ENCODE measurements at regions not wholly inside any gene's neighbourhood (a gene's known extent, or its start where the extent isn't known, plus 50 kb on each side); places are given as distances from the start of the nearest gene placed in this dataset.
A peak's percentile ranks its signal among the peaks of the same experiment; 100 is the strongest.

DNA sequence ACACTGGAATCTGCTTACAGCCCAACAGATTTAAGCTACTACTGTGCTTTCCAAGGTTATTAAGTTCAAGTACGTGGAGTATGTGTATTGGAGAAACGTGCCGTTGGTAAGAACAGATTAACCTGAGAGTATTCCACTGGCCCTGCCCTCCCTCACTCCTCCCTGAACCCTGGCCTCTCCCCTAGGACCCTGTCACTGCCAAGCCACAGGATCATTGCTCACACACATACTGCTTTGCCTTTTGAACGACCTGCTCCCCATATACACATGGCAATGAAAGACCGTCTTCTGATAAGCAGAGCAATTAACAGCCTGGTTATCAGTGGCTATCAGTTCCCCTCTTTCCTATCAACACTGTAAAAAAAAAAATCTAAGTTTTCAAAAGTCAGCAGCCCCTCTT, 458.9 kb upstream of the DYNLRB2 start:
- no peak for DNase-seq (ENCODE audit: low spot score)

DNA sequence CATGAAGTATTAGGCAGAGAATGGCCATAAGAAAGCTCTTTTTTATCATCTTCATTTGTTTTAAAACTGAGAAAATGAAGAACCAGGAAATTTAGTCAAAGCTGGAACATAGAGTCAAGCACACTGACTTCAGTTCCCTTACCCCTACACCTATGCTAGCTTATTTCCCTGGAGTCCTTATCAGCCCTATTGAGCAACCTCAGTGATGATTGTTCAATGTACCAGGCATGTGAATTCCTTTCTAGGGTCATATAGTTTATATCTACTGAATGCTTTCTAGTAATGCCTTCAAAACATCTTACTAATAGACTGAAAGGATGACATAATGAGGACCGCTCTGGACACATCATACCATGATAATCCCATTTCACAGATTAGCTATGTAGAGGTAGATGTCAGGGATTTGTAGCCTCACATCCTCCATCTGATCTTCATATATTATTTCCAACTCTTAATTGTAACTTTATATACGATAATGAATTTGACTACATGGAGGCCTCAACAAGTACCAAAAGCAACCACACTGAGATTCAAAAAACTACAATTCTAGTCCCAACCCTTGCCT, 460.4 kb upstream of the DYNLRB2 start:
- no peak for DNase-seq (ENCODE audit: low spot score)

DNA sequence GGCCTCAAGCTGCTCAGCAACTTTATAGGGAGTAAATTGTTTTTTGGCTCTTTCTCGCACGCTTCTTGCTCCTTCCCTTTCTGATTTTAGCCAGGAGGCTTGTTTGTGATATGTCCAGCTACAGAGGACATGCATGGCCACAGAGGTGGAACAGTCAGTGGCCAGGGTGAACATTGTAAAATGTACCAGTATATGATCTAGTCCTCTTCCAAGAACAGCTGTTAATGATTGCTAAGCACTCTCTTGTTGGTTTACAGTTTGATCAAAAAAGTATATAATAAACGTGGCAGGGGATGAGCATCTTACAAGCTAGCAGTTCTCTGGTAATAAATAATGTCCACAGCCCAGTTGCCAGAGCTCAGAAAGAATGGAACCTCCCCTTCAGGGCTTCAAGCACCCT, 461.7 kb upstream of the DYNLRB2 start:
- no peak for DNase-seq (ENCODE audit: low spot score)

DNA sequence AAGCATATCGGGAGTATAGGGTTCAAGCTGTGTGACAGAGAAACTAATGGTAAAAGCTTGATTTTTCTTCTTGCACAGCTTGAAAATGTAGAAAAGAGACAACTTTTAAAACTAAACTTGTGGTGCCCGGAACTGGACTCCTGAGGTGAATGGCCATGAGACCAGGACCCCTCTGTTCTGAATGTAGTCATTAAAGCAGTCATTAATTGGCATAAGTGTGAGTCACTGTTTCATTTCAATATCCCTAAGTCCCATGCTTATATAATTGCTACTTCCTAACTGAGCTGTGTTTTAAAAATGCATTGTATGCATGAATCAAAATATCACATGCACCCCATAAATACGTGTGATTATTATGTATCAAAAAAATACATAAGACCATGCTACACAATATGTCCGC, 463.1 kb upstream of the DYNLRB2 start:
- no peak for DNase-seq (ENCODE audit: low spot score)

DNA sequence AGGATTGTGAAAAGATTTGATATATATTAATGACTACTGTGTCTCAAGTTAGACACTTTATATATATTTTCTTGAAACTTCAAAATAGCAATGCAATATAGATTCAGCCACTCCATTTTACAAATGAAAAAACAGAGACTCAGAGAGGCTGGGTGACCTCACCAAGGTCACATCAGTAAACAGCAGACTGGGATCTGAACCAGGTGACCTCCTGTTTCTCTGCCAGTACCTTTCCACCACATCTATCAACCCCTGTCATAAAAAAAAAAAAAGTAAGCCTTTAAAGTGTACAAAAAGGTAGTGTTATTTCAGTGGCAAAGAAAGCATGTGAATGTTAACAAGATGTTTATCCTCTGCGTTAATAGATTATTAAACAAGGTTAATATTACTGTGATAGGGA, 466.5 kb upstream of the DYNLRB2 start:
- DNase-seq (ENCODE audit: low spot score), result no peak

DNA sequence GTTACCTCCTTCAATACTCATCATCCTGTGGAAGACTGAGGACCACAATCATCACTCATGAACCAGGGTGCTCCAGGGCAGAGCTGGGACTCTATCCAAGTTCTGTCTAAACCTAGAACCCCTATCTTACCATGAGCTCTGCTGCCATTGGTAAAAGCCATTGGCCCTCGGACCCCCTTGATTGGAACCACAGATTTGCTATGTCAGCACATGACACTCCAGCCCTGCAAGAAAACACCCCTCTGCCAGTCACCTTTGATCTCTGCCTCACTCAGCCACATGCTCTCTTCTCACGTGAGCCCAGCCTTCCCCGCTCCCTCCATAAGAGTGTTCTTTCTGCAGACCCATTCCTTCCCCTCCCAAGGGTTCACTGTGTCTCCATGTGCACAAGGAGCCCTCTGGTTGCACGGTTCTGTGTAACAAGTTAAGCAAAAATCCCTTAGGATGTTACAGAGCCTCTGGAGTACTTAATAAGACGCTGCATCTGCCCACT, 468.8 kb upstream of the DYNLRB2 start:
- DNase-seq (ENCODE audit: low spot score), result no peak

DNA sequence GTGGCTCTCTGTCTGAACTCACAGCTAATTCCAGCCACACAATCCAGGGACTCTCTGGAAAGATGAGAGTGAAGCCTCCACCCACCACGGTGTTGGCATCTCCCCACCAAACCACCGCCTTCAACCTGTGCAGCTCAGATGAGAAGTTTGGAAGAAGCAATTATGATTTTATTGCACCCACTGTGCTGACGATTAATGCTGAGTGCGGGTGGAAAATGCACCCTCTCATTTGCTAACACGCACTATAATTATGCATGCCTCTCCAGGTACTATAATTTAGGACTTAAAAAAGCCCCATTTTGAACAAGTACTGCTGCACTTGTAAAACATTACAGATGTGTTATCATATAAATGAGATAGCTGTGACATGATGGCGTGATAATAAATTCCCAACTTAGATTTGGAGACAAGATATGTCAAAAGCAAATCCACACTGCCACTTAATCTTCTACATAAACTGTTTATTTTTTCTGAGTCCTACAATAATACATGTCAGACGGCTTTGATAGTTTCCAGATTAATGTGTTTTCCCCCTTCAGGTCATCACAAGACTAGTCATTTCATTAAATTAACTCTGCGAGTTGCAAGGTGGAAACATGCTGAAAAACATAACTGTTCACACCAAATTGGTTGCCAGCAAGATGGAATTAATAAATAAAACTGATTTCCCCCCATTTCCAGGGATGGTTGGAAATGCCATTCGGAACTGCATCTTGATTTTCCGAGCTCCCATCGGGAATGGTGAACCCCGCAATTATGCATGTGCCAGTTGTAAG, 466.5 kb upstream of the MAF start:
- no peak for DNase-seq (ENCODE audit: low spot score)

DNA sequence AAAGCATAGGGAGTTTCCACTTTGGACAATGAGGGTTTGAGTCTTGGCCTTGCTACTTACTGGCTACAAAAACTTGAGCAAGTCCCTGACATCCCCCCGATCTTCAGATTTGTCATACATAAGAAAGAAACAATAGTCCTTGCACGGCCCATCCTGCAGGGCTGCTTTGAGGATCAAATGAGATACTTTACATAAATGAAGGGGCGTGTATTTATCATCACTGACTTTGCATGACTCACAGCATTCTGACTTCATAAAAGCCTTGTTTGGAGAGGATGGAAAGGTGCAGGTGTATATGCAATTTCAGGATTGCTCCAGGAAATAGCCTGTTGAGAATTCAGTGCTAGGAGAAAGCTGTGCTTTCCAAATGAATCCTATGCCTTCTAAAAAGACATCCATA, 465.0 kb upstream of the MAF start:
- no peak for DNase-seq (ENCODE audit: low spot score)

DNA sequence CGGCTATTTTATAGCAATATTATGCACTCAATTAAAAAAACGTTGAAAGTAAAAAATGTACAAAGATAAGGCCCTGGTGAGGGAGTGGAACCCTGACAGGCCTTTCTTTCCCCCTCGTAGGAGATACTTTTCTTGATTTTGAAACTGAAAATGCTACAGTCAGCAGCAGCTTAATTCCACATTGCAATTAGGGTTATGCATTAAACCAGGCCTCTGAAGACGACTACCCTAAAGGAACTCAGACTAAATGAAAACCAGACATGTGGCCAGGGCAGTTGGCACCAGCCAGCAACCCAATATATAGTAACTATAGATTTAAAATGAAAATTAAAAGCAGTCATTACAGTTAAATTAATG, 463.2 kb upstream of the MAF start:
- no peak for DNase-seq (ENCODE audit: low spot score)

DNA sequence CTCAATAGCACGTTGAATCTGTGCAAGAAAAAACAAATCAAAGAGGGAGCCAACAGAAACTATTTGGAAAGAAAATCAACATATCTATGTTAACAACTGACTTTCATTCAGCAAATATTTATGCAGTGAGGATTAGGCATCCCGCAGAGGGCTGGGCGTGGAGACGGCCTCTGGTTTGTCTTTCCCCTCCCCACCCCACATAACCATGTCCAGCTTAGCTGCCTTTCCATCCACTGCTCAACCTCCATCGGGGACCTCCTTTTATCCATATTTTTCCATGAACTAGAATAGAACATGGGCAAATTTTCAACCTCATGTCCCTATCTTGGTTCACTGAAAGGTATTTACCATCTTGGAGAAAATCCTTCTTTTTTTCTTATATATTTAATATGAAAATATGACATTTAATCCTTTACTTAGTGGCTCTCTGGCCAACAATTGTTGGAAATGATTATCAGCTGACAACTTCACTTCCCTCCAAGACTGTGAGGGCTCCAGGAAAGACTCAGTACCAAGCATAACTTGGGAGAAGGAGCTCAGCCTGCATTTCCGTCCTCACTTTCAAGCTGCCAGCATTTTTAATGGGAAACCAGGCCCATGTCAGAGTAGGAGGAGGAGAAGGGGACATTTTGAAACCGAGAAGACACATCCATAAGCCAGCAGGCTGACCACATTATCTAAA, 462.6 kb upstream of the MAF start:
- DNase-seq (ENCODE audit: low spot score), result peak; percentile 19

DNA sequence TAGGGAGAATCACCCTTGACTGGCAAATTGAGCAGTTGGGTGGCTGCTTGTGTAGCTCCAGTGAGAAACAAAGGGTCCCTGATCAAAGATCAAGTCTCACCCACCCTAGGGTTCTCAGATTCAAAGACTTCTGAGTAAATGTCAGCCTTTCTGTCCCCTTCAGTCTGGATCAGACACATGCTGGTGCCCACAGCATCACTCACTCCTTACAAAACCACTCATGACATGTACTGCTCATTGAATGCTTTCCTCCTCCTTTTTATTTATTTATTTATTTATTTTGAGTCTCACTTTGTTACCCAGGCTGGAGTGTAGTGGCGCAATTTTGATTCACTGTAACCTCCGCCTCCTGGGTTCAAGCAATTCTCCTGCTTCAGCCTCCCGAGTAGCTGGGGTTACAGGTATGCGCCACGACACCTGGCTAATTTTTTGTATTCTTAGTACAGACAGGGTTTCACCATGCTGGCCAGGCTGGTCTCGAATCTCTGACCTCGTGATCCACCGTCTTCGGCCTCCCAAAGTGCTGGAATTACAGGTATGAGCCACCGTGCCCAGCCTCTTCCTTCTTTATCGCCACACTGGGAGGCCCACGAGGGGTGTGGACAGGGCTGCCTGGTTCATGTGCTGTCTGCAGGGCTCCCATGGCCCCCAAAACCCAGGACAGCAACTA, 462.0 kb upstream of the MAF start:
- DNase-seq (ENCODE audit: low spot score), result no peak

DNA sequence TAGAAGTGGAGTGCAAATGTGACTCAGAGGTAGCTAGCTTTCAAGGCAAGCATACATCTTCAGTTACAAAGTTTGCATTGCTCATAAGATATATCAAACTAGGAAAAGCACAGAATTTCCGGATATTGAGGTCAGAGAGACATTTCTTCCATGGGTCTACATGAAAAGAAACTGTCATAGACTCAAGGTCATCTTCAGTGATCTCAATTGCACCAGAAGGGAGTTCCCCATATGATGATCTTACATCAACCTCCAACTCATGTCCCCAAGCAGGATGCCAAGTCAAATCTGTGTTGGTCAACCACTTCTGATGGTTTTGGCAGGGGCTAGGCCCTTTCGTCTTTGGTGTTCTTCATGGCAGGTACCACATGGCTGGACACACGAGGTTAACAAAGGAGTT, 459.9 kb upstream of the MAF start:
- no peak for DNase-seq (ENCODE audit: low spot score)

DNA sequence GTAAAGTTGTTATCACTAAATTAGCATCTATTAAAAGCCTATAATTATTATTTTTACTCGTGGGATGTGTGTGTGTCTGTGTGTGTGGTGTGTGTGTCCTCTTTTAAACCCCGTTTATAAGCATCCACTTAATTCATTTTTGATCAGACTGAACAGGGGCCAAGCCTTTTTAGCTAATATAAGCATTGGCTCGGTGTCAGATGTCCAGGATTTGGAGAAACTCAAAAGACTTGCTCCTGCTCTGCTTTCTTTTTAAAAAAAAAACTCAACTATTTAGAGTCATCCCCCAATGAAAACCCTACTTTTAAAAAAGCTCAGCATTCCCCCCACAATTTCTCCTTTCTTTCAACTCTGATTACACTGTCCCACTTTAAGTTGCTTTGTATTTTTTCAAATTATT, 459.3 kb upstream of the MAF start:
- DNase-seq (ENCODE audit: low spot score), result no peak

DNA sequence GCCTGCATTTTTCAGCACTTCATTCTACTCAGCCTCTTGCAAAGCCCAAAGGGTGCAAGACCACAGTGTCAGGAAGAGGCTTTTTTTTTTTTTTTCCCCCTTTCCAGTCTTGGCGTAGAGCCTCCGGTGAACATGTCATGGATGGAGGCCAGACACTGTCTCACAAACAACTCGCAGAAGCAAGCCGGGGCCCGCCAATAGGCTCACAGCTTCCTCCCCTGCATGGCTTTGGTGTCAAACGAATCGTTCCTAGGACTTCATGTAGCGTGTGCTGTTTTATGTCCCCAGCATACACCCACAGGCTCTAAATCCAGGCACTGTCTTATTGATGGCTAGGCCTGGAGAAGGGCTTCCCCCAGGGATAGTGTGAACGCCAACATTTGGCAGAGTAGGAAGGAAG, 457.7 kb upstream of the MAF start:
- no peak for DNase-seq (ENCODE audit: low spot score)

DNA sequence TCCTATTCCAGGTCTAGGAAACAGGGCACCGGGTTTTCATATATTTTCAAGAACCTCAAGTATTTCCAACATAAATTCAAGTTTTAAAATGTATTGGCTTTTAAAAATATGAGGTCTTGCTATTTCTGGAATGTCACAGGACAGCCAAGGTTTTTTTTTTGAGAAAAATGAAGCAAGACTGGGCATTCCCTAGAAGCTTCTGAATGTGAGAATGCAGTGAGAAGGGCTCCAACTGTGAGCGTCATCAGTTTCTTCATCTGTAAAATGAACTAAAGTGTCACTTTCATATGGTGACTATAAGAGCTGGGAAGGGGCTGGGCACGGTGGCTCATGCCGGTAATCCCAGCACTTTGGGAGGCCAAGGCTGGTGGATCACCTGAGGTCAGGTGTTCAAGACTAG, 455.8 kb upstream of the MAF start:
- no peak for DNase-seq (ENCODE audit: low spot score)

DNA sequence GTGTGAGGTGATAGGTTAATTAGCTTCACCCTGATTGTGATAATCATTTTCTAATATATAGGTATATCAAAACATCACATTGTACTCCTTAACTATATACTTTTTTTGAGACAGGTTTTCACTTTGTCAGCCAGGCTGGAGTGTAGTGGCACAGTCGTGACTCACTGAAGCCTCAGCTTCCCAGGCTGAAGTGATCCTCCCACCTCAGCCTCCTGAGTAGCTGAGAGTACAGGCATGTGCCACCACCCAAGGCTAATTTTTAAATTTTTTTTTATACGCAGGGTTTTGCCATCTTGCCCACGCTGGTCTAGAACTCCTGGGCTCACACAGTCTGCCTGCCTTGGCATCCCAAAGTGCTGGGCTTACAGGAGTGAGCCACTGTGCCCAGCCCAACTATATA, 455.3 kb upstream of the MAF start:
- no peak for DNase-seq (ENCODE audit: low spot score)

DNA sequence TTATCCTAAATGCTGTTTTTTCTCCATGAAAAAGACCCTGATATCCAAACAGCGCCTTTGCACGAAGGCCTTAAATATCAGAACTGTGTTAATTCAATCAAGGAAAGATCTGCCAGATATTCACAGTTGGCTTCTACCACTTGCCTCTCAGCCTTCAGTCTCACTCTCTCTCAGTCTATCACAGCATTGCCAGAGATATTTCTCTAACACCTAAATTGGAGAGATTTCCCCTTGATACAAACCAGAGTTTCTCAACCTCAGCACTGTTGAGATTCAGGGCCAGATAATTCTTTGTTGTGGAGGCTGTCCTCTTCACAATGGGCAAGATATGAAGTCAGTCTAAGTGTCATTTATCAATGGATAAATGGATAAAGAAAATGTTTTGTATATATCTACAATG, 454.1 kb upstream of the MAF start:
- DNase-seq (ENCODE audit: low spot score), result no peak

DNA sequence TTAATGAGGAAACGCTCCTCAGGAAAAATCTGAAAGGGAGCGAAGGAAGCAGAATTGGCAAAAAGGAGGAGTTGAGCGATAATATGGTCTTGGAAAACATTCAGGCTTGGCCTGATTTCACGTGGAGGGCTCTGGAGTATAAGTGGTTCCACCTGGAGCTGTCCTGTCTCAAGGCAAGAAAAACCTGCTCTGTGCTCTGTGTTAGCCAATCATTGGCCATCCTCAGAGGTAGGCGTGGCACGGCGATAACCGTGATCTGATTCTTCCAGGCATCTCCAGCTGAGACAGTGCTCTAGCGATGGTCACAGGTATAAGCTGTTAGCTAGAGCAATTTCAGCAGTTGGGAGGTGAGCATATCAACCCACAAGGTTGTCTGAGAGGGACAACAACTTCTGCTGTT, 450.5 kb upstream of the MAF start:
- no peak for DNase-seq (ENCODE audit: low spot score)

DNA sequence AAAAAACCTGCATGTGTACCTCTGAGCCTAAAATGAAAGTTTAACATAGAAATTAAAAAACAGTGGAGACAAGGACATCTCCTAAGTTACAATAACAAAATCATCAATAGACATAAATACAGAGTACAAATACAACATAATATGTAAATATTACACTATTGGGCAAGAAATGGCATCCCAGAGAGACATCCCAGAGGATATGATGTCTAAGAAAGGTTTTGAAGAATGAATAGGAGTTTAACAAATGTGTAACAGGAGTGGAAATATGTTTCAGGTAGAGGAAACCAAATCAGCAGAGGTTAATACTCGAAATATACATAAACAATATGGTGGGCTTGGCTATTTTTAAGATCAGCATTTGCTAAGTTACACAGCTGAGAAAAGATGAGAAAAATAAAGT, 447.7 kb upstream of the MAF start:
- no peak for DNase-seq (ENCODE audit: low spot score)

DNA sequence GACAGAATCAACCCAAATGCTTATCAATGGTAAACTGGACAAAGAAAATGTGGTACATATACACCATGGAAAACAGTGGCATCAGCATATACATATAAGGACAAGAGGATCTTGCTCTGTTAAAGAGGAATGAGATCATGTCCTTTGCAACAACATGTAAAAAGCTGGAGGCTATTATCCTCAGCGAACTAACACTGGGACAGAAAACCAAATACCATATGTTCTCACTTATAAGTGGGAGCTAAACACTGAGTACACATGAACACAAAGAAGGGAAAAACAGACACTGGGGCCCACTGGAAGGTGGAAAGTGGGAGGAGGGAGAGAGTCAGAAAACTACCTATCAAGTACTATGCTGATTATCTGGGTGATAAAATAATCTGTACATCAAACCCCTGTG, 447.3 kb upstream of the MAF start:
- DNase-seq (ENCODE audit: low spot score), result no peak

DNA sequence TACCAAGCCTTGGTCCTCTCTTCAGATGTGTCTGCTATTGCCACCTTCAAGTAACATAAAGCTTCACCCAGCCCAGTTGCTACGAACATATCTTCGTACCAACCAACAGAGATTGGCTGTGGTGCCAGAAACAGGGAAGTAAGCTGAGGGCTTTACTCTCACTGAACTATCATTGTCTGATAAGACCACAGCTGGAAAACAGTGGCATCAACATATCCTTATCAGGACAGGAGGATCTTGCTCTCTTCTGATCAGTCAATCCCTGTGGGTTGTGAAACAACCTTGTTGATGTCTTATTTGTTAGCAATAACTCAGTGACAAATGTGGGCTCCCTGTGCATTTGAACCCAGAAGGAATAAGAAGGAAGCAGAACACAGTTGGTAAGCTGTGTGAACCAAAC, 446.3 kb upstream of the MAF start:
- DNase-seq (ENCODE audit: low spot score), result no peak

DNA sequence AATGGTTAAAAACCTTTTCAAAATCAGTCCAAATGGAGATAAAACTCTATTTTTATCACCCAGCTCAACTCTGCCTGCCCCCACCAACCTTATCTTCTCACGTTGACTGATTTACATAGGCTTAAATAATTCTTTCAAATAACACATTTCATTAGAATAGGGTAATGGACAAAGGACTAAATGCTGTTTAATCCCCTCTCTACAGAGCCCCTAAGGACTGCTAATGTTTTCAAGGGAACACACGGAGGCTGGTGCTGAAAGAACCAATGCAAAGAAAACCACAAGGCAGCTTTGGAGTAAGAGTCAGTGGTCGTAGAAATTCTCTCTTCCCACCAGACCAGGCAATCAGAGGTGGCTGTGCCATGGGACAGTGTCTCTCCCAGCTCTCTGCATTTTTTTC, 445.7 kb upstream of the MAF start:
- DNase-seq (ENCODE audit: low spot score), result no peak

DNA sequence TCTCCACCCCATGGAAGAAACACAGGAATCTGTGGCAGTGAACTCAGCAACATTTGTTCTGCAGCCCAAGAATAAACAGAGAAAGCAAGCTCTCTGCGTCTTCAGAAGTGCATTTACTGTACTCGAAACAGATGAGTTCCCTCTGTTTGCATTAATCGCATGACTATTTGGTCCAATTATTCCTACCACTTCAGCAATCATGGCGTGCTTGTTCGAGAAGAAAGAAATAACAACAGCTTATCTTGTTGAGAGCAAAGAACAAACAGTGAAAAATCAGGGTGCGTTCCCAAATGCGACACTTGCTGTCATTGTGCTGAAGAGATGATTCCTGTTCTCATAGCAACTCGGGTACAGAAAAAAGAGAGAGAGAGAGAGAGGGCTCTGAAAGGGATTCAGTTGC, 445.3 kb upstream of the MAF start:
- no peak for DNase-seq (ENCODE audit: low spot score)

Measured in HuH-7.5 (cell line).